ENCODE measurements at regions not wholly inside any gene's neighbourhood (a gene's known extent, or its start where the extent isn't known, plus 50 kb on each side); places are given as distances from the start of the nearest gene placed in this dataset.

DNA sequence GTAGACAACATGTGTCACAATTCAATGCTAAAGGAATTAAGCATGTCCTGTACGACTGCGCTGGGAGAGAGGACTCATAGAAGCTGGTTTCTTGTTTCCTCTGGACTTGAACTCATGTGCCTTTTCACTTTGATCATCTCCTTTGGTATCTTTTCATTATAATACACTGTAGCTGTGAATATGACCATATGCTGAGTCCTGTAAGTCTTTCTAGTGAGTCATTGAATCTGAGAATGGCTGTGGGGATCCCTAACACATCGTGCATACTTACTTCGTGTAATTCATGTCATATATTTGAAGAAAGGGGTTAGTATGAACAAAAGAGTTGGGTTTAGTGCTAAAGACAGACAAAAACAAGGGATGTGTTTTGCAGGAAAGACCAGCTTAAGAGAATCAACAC is 148.1 kb upstream of the RUNX1 start:
- dilution Hi-C loops (cut with MboI; ENCODE audit: extremely low pct_ligation_motif_present, low sequenced_read_pairs) (no loop called here), intact Hi-C loops (cut with micrococcal nuclease) (no loop called here)
- CTCF ChIA-PET: interaction anchor here (0.9 kb wide), 1 partner anchor 18 kb away, joined by 3 read pairs; no protein-coding TSS in a partner anchor
- FAIRE-seq (no peak), DNase-seq (ENCODE audit: low read depth, low spot score) (no peak)
- H4K20me1 ChIP-seq (replicated peaks; ENCODE audit: control insufficient read depth, extremely low read depth, insufficient read depth, low read length): no peaks in the 10 kb centered on the region
- POLR2A ChIA-PET: no interaction called here
- no peak overlapping the region for H3K4me2 ChIP-seq (ENCODE audit: insufficient read depth, low read length)
- no peaks in the 10 kb centered on the region for H3K9me3 ChIP-seq (replicated peaks; ENCODE audit: control insufficient read depth, insufficient read depth, low read length)
- no peak overlapping the region for H3K9ac ChIP-seq (replicated peaks; ENCODE audit: extremely low read depth, insufficient read depth, low read length)
- no peaks in the 10 kb centered on the region for H3K79me2 ChIP-seq (ENCODE audit: control insufficient read depth, insufficient read depth, low read length)
- H3K9me1 ChIP-seq (replicated peaks; ENCODE audit: control insufficient read depth, extremely low read depth, insufficient read depth, low read length): no peaks in the 10 kb centered on the region
- BruUV-seq (replicated peaks): no TSS peak
- H3K36me3 ChIP-seq (ENCODE audit: control insufficient read depth in 2 of 2, extremely low read depth in 1 of 2, insufficient read depth in 2 of 2, low read length in 2 of 2): no peaks in the 10 kb centered on the region
- no peak for TF ChIP-seq POLR2A (IDR thresholded peaks at IDR 0.05; ENCODE audit: low read depth, low read length)
- TF ChIP-seq, protein P1, sequence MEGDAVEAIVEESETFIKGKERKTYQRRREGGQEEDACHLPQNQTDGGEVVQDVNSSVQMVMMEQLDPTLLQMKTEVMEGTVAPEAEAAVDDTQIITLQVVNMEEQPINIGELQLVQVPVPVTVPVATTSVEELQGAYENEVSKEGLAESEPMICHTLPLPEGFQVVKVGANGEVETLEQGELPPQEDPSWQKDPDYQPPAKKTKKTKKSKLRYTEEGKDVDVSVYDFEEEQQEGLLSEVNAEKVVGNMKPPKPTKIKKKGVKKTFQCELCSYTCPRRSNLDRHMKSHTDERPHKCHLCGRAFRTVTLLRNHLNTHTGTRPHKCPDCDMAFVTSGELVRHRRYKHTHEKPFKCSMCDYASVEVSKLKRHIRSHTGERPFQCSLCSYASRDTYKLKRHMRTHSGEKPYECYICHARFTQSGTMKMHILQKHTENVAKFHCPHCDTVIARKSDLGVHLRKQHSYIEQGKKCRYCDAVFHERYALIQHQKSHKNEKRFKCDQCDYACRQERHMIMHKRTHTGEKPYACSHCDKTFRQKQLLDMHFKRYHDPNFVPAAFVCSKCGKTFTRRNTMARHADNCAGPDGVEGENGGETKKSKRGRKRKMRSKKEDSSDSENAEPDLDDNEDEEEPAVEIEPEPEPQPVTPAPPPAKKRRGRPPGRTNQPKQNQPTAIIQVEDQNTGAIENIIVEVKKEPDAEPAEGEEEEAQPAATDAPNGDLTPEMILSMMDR (IDR thresholded peaks at IDR 0.05; ENCODE audit: extremely low read depth in 1 of 2, insufficient read depth in 1 of 2, low read depth in 1 of 2, low read length in 2 of 2): no peak
- no peak for TF ChIP-seq FOS (IDR thresholded peaks at IDR 0.05; ENCODE audit: borderline replicate concordance, insufficient read depth, low read length)
- TF ChIP-seq EZH2 (IDR thresholded peaks at IDR 0.05; ENCODE audit: borderline replicate concordance, low read depth, low read length, severe bottlenecking): no peak
- TF ChIP-seq MAX (IDR thresholded peaks at IDR 0.05; ENCODE audit: insufficient read depth, insufficient read length): no peak
- TF ChIP-seq POLR2AphosphoS5 (IDR thresholded peaks at IDR 0.05; ENCODE audit: insufficient read depth, low read depth, low read length): no peak
- TF ChIP-seq JUN (IDR thresholded peaks at IDR 0.05; ENCODE audit: borderline replicate concordance, insufficient read depth, insufficient read length, low read depth): no peak
- TF ChIP-seq GATA2 (IDR thresholded peaks at IDR 0.05; ENCODE audit: insufficient read depth, insufficient read length, low read depth, low read length): no peak
- no peak for TF ChIP-seq MYC (IDR thresholded peaks at IDR 0.05; ENCODE audit: low read depth, low read length)
- H3K4me3 ChIP-seq (replicated peaks in 1 of 3; ENCODE audit: insufficient read depth in 1 of 3, low read depth in 1 of 3, low read length in 3 of 3): no peak overlapping the region
- no peaks in the 10 kb centered on the region for H3K27me3 ChIP-seq (ENCODE audit: control insufficient read depth in 2 of 2, insufficient read depth in 2 of 2, low read length in 2 of 2)
- no peak overlapping the region for H3K27ac ChIP-seq (ENCODE audit: insufficient read depth, low read depth, low read length)
- peaks cover 6% of the 10 kb centered on the region for H3K4me1 ChIP-seq (ENCODE audit: control insufficient read depth, extremely low read depth, insufficient read depth, low read length)
- H2AFZ ChIP-seq (ENCODE audit: low read depth, low read length): no peak overlapping the region

Data from endothelial cell of umbilical vein (primary cell).